IMR-90 (cell line): ENCODE measurements at regions not wholly inside any gene's neighbourhood (a gene's known extent, or its start where the extent isn't known, plus 50 kb on each side); places are given as distances from the start of the nearest gene placed in this dataset.

Source experiments
- ATAC-seq: fragments of 200-7000 bp; cut with Tn5 transposase; 2 replicates; pipeline ENCODE4 v1.9.1; 2020; ENCODE audit warnings: low read depth, mild to moderate bottlenecking, moderate library complexity
- BruUV-seq: library from RNA; stranded (reverse); fragments of 400-500 nt; replicated peaks from 2 replicates; lab custom pipeline; 2021; lab: Mats Ljungman, UMichigan
- CTCF ChIA-PET: fragments of 300-600 bp; formaldehyde crosslinking; extraction: SDS; loops from one replicate; lab custom pipeline; 2021; ENCODE audit warnings: antibody characterized with exemption; lab: Yijun Ruan, JAX
- POLR2A ChIA-PET: fragments of 300-600 bp; sonication (Branson Sonifier 250); formaldehyde crosslinking; loops from one replicate; lab custom pipeline; 2022; ENCODE audit warnings: antibody characterized with exemption; ENCODE audit not compliant: unreplicated experiment; lab: Charles Lee
- DNase-seq: peaks from one replicate; pipeline ENCODE4 v3.0.0; 2013
- H2AFZ ChIP-seq: replicated peaks from 2 replicates; pipeline ENCODE3; 2013; ENCODE audit warnings: low read length, mild to moderate bottlenecking; ENCODE audit not compliant: poor library complexity
- H2AK5ac ChIP-seq: 2 replicates; pipeline ENCODE4 v1.6.1; 2013; ENCODE audit warnings: low read depth, low read length, inconsistent platforms
- H2AK9ac ChIP-seq: replicated peaks from 2 replicates; pipeline ENCODE3; 2013; ENCODE audit warnings: mild to moderate bottlenecking, low read depth, low read length, moderate library complexity; ENCODE audit not compliant: poor library complexity
- H2BK120ac ChIP-seq: 2 replicates; pipeline ENCODE4 v1.6.1; 2013; ENCODE audit warnings: low read depth, low read length, inconsistent platforms
- H2BK15ac ChIP-seq: 3 replicates; pipeline ENCODE4 v1.6.1; 2013; ENCODE audit warnings: low read depth, low read length, inconsistent platforms
- H2BK20ac ChIP-seq: 2 replicates; pipeline ENCODE4 v1.6.1; 2013; ENCODE audit warnings: low read depth, mild to moderate bottlenecking, inconsistent platforms, low read length, moderate library complexity
- H2BK5ac ChIP-seq: 2 replicates; pipeline ENCODE4 v1.6.1; 2013; ENCODE audit warnings: mild to moderate bottlenecking, low read depth, low read length, inconsistent platforms; ENCODE audit not compliant: poor library complexity, severe bottlenecking
- H3K14ac ChIP-seq: replicated peaks from 2 replicates; pipeline ENCODE4 v1.6.1; 2013; ENCODE audit warnings: low read depth, low read length, inconsistent platforms
- H3K18ac ChIP-seq: 2 replicates; pipeline ENCODE4 v1.6.1; 2013; ENCODE audit warnings: low read depth, low read length, control low read depth
- H3K23ac ChIP-seq: 2 replicates; pipeline ENCODE4 v1.6.1; 2013; ENCODE audit warnings: low read depth, low read length, inconsistent platforms
- H3K27ac ChIP-seq: 2 replicates; pipeline ENCODE4 v1.5.1; 2013; ENCODE audit warnings: mild to moderate bottlenecking, control low read depth, low read length; ENCODE audit not compliant: insufficient read depth
- H3K27me3 ChIP-seq: 2 replicates; pipeline ENCODE4 v1.6.1; 2013; ENCODE audit warnings: low read length; ENCODE audit not compliant: control insufficient read depth, insufficient read depth
- H3K36me3 ChIP-seq: 2 replicates; pipeline ENCODE4 v1.6.1; 2013; ENCODE audit warnings: low read length, mixed read lengths; ENCODE audit not compliant: control insufficient read depth, insufficient read depth
- H3K4ac ChIP-seq: 2 replicates; pipeline ENCODE4 v1.6.1; 2013; ENCODE audit warnings: low read depth, low read length, inconsistent platforms
- H3K4me1 ChIP-seq: 2 replicates; pipeline ENCODE4 v1.6.1; 2013; ENCODE audit warnings: low read length, mixed read lengths; ENCODE audit not compliant: control insufficient read depth, insufficient read depth
- H3K4me2 ChIP-seq: 2 replicates; pipeline ENCODE4 v1.6.1; 2013; ENCODE audit warnings: low read depth, mild to moderate bottlenecking, control low read depth, low read length, moderate library complexity
- H3K4me3 ChIP-seq: 2 replicates; pipeline ENCODE4 v1.5.1; 2013; ENCODE audit warnings: low read depth, mild to moderate bottlenecking, control low read depth, low read length, moderate library complexity; ENCODE audit not compliant: insufficient read depth
- H3K56ac ChIP-seq: 2 replicates; pipeline ENCODE4 v1.6.1; 2013; ENCODE audit warnings: low read length, inconsistent platforms; ENCODE audit not compliant: insufficient read depth; ENCODE audit errors: extremely low read depth
- H3K79me1 ChIP-seq, 2 experiments: 2 replicates each; pipeline ENCODE4 v1.6.1; 2013; ENCODE audit warnings: low read length in 2 of 2, inconsistent platforms in 1 of 2, low read depth in 1 of 2
- H3K9ac ChIP-seq: 2 replicates; pipeline ENCODE4 v1.6.1; 2013; ENCODE audit warnings: low read depth, low read length, control low read depth
- H3K9me1 ChIP-seq: 2 replicates; pipeline ENCODE4 v1.6.1; 2013; ENCODE audit warnings: low read length, inconsistent platforms; ENCODE audit not compliant: insufficient read depth
- H3K9me3 ChIP-seq: 2 replicates; pipeline ENCODE4 v1.6.1; 2013; ENCODE audit warnings: low read length; ENCODE audit not compliant: control insufficient read depth, insufficient read depth
- H4K20me1 ChIP-seq: 2 replicates; pipeline ENCODE4 v1.6.1; 2013; ENCODE audit warnings: low read length, inconsistent platforms; ENCODE audit not compliant: insufficient read depth
- H4K5ac ChIP-seq: 2 replicates; pipeline ENCODE4 v1.6.1; 2013; ENCODE audit warnings: mild to moderate bottlenecking, low read depth, low read length, control low read depth
- H4K8ac ChIP-seq, 2 experiments: 2 replicates each; pipeline ENCODE4 v1.6.1; 2013; ENCODE audit warnings: low read depth in 2 of 2, low read length in 2 of 2, control low read depth in 1 of 2, inconsistent platforms in 1 of 2
- H4K91ac ChIP-seq: 2 replicates; pipeline ENCODE4 v1.6.1; 2013; ENCODE audit warnings: low read depth, low read length, inconsistent platforms; ENCODE audit not compliant: insufficient read depth
- BHLHE40 ChIP-seq: fragments of 150-350 bp; IDR thresholded peaks from 2 replicates; pipeline ENCODE4 v1.6.1; 2016; ENCODE audit warnings: mild to moderate bottlenecking, low read depth, low read length
- MAFK ChIP-seq: IDR thresholded peaks from 2 replicates; pipeline ENCODE4 v1.6.1; 2012; ENCODE audit warnings: low read depth, low read length, improper control_type of control experiment
- RFX5 ChIP-seq: IDR thresholded peaks from 2 replicates; pipeline ENCODE4 v1.8.0; 2012; ENCODE audit warnings: low read depth, mild to moderate bottlenecking, low read length, moderate library complexity
- WGBS, 2 experiments: methylation state at CpG; one replicate each; pipeline versions ENCODE4 v1.1.5 to v1.1.7; 2013; ENCODE audit warnings: missing lambda C conversion rate in 2 of 2; ENCODE audit not compliant: insufficient read length in 1 of 2; ENCODE audit errors: extremely low coverage in 2 of 2; 5-methylcytosine and 5-hydroxymethylcytosine counted together
- dilution Hi-C: fragments of 300-500 bp; cut with HindIII; formaldehyde crosslinking; loops from one replicate; pipeline ENCODE4 v1.14.3; 2018; ENCODE audit warnings: low sequenced_read_pairs; ENCODE audit not compliant: unreplicated experiment
- in situ Hi-C: fragments of 300-500 bp; cut with MboI; formaldehyde crosslinking; loops from 3 replicates; pipeline ENCODE4 v1.14.3; 2019; ENCODE audit warnings: low sequenced_read_pairs, inconsistent platforms, mixed read lengths
- intact Hi-C: fragments of 100-400 bp; cut with micrococcal nuclease; formaldehyde crosslinking; loops from 2 replicates; pipeline ENCODE4 v1.10.0; 2022

GRCh38 chr2:147469471-147469870, 375.4 kb upstream of the ACVR2A start:
- Histone ChIP-seq H2BK5ac (no peak overlapping the region), H2AFZ (no peak overlapping the region), H3K9me1 (no peaks in the 10 kb centered on the region), H2BK120ac (no peak overlapping the region), H3K27me3 (no peaks in the 10 kb centered on the region), H3K4me3 (no peak overlapping the region), H3K36me3 (no peaks in the 10 kb centered on the region), H4K8ac (no peak overlapping the region), H3K27ac (no peak overlapping the region), H3K9me3 (no peaks in the 10 kb centered on the region; the same call in 1 of the 2 replicates), H2AK5ac (no peak overlapping the region), H2BK20ac (no peak overlapping the region), H3K4me2 (no peak overlapping the region), H4K5ac (no peak overlapping the region), H4K20me1 (no peaks in the 10 kb centered on the region), H3K79me1 (no peaks in the 10 kb centered on the region), H3K4me1 (no peaks in the 10 kb centered on the region), H3K4ac (no peak overlapping the region), H2BK15ac (no peak overlapping the region), H3K14ac (no peak overlapping the region), H3K18ac (no peak overlapping the region), H3K56ac (no peak overlapping the region), H3K9ac (no peak overlapping the region), H4K91ac (no peak overlapping the region), H2AK9ac (no peak overlapping the region), H3K23ac (no peak overlapping the region)
- in situ Hi-C loops, result no loop called here
- ChIA-PET POLR2A (no interaction called here), CTCF (no interaction called here)
- BruUV-seq, result no TSS peak
- dilution Hi-C loops, result no loop called here
- WGBS, 2 experiments, result no CpG with 5 or more reads among the region's 2 CpGs
- no peak for TF ChIP-seq RFX5
- TF ChIP-seq BHLHE40, result no peak
- no peak for TF ChIP-seq MAFK
- DNase-seq (no peak), ATAC-seq (no peak)
- intact Hi-C loops, result no loop called here
